H9 (cell line): ENCODE measurements at regions not wholly inside any gene's neighbourhood (a gene's known extent, or its start where the extent isn't known, plus 50 kb on each side); places are given as distances from the start of the nearest gene placed in this dataset.

Source experiments
- DNase-seq: peaks from one replicate; pipeline ENCODE4 v3.0.0-alpha.2; 2017
- H2AFZ ChIP-seq: one replicate; pipeline ENCODE4 v1.6.1; 2013; ENCODE audit warnings: mild to moderate bottlenecking, low read length, control low read depth, moderate library complexity
- H2AK5ac ChIP-seq: 2 replicates; pipeline ENCODE4 v1.6.1; 2013; ENCODE audit warnings: low read length, control low read depth, mixed read lengths; ENCODE audit not compliant: insufficient read length
- H2BK120ac ChIP-seq: one replicate; pipeline ENCODE4 v1.6.1; 2013; ENCODE audit warnings: low read depth, mild to moderate bottlenecking, low read length, control low read depth, inconsistent platforms; ENCODE audit not compliant: poor library complexity, severe bottlenecking
- H2BK12ac ChIP-seq: 2 replicates; pipeline ENCODE4 v1.6.1; 2013; ENCODE audit warnings: low read length, control low read depth, mixed read lengths, low read depth; ENCODE audit not compliant: insufficient read length
- H2BK15ac ChIP-seq: 2 replicates; pipeline ENCODE4 v1.6.1; 2013; ENCODE audit warnings: low read depth, low read length, control low read depth
- H2BK20ac ChIP-seq: one replicate; pipeline ENCODE4 v1.6.1; 2013; ENCODE audit warnings: low read depth, mild to moderate bottlenecking, low read length, control low read depth, inconsistent platforms; ENCODE audit not compliant: poor library complexity, severe bottlenecking
- H2BK5ac ChIP-seq: 2 replicates; pipeline ENCODE4 v1.6.1; 2013; ENCODE audit warnings: low read length, control low read depth, mixed read lengths; ENCODE audit not compliant: insufficient read length
- H3K14ac ChIP-seq: 2 replicates; pipeline ENCODE4 v1.6.1; 2013; ENCODE audit warnings: low read length, control low read depth; ENCODE audit not compliant: insufficient read depth
- H3K18ac ChIP-seq: 2 replicates; pipeline ENCODE4 v1.6.1; 2013; ENCODE audit warnings: low read depth, mild to moderate bottlenecking, mixed read lengths, low read length, control low read depth; ENCODE audit not compliant: insufficient read length
- H3K23ac ChIP-seq: 2 replicates; pipeline ENCODE4 v1.6.1; 2013; ENCODE audit warnings: low read length, control low read depth, mixed read lengths, low read depth; ENCODE audit not compliant: insufficient read length
- H3K23me2 ChIP-seq: 2 replicates; pipeline ENCODE4 v1.6.1; 2013; ENCODE audit warnings: low read depth, mild to moderate bottlenecking, mixed read lengths, low read length, control low read depth; ENCODE audit not compliant: insufficient read length, poor library complexity, severe bottlenecking
- H3K27ac ChIP-seq: 2 replicates; pipeline ENCODE4 v1.5.1; 2013; ENCODE audit warnings: low read length, control low read depth, mixed read lengths, low read depth; ENCODE audit not compliant: insufficient read length
- H3K27me3 ChIP-seq: 2 replicates; pipeline ENCODE4 v1.6.1; 2013; ENCODE audit warnings: low read length, control low read depth, inconsistent platforms; ENCODE audit not compliant: insufficient read depth
- H3K4ac ChIP-seq: 2 replicates; pipeline ENCODE4 v1.6.1; 2013; ENCODE audit warnings: low read depth, mild to moderate bottlenecking, control low read depth, inconsistent platforms, low read length, moderate library complexity
- H3K4me1 ChIP-seq: 2 replicates; pipeline ENCODE4 v1.6.1; 2013; ENCODE audit warnings: low read length, control low read depth, inconsistent platforms; ENCODE audit not compliant: insufficient read depth
- H3K4me2 ChIP-seq: 2 replicates; pipeline ENCODE4 v1.6.1; 2013; ENCODE audit warnings: low read length, control low read depth, mixed read lengths; ENCODE audit not compliant: insufficient read length, insufficient read depth
- H3K56ac ChIP-seq: 2 replicates; pipeline ENCODE4 v1.6.1; 2013; ENCODE audit warnings: low read depth, mild to moderate bottlenecking, mixed read lengths, low read length, control low read depth; ENCODE audit not compliant: insufficient read length
- H3K79me1 ChIP-seq: 2 replicates; pipeline ENCODE4 v1.6.1; 2013; ENCODE audit warnings: low read depth, mild to moderate bottlenecking, moderate library complexity, low read length, control low read depth, inconsistent platforms; ENCODE audit not compliant: insufficient read depth, poor library complexity, severe bottlenecking
- H3K79me2 ChIP-seq: 2 replicates; pipeline ENCODE4 v1.6.1; 2013; ENCODE audit warnings: low read length, control low read depth, inconsistent platforms; ENCODE audit not compliant: insufficient read depth
- H3K9ac ChIP-seq: 2 replicates; pipeline ENCODE4 v1.6.1; 2013; ENCODE audit warnings: low read length, control low read depth, mixed read lengths; ENCODE audit not compliant: insufficient read length; ENCODE audit errors: extremely low read depth
- H3K9me3 ChIP-seq: one replicate; pipeline ENCODE4 v1.6.1; 2013; ENCODE audit warnings: low read depth, low read length, inconsistent platforms; ENCODE audit not compliant: control insufficient read depth
- H3T11ph ChIP-seq: one replicate; pipeline ENCODE4 v1.6.1; 2013; ENCODE audit warnings: mild to moderate bottlenecking, low read length, control low read depth, inconsistent platforms
- H4K20me1 ChIP-seq: one replicate; pipeline ENCODE4 v1.6.1; 2013; ENCODE audit not compliant: control insufficient read depth, insufficient read length, insufficient read depth
- H4K5ac ChIP-seq: 2 replicates; pipeline ENCODE4 v1.6.1; 2013; ENCODE audit warnings: low read depth, mild to moderate bottlenecking, mixed read lengths, low read length, control low read depth; ENCODE audit not compliant: insufficient read length
- H4K8ac ChIP-seq: replicated peaks from 2 replicates; pipeline ENCODE4 v1.6.1; 2013; ENCODE audit warnings: low read length, control low read depth, mixed read lengths, low read depth; ENCODE audit not compliant: insufficient read length
- H4K91ac ChIP-seq: 2 replicates; pipeline ENCODE4 v1.6.1; 2013; ENCODE audit warnings: low read depth, mild to moderate bottlenecking, moderate library complexity, mixed read lengths, low read length, control low read depth; ENCODE audit not compliant: insufficient read length
- H3K27ac Mint-ChIP-seq, 3 experiments: 2 replicates in 2 of 3; 3 replicates in 1 of 3; pipeline ENCODE4 v1.8.0; 2020 to 2021; ENCODE audit warnings: mixed read lengths in 3 of 3, mild to moderate bottlenecking in 1 of 3, moderate library complexity in 1 of 3
- H3K27me3 Mint-ChIP-seq: 2 replicates; pipeline ENCODE4 v1.8.0; 2021; ENCODE audit warnings: low read depth, mild to moderate bottlenecking, moderate library complexity, mixed read lengths
- H3K36me3 Mint-ChIP-seq, 3 experiments: 2 replicates in 2 of 3; 3 replicates in 1 of 3; pipeline ENCODE4 v1.8.0; 2020 to 2021; ENCODE audit warnings: low read depth in 3 of 3, mixed read lengths in 3 of 3; ENCODE audit not compliant: insufficient read depth in 1 of 3
- H3K4me1 Mint-ChIP-seq, 2 experiments: 2 replicates each; pipeline ENCODE4 v1.8.0; 2020; ENCODE audit warnings: mixed read lengths in 2 of 2
- H3K4me3 Mint-ChIP-seq, 2 experiments: 2 replicates in 1 of 2; 3 replicates in 1 of 2; pipeline ENCODE4 v1.8.0; 2020 to 2021; ENCODE audit warnings: mild to moderate bottlenecking in 2 of 2, mixed read lengths in 2 of 2, moderate library complexity in 1 of 2
- H3K9me3 Mint-ChIP-seq, 2 experiments: 2 replicates in 1 of 2; 3 replicates in 1 of 2; pipeline ENCODE4 v1.8.0; 2020; ENCODE audit warnings: mild to moderate bottlenecking in 2 of 2, mixed read lengths in 2 of 2, moderate library complexity in 1 of 2
- CTCF ChIP-seq: fragments of 200-600 bp; sonication (generic); conservative IDR thresholded peaks from 3 replicates; pipeline ENCODE4 v1.8.0; 2021; ENCODE audit warnings: antibody characterized with exemption, mild to moderate bottlenecking
- WGBS: extraction: QIAGEN DNeasy Blood & Tissue Kit; methylation state at CpG from one replicate; pipeline ENCODE4 v1.1.7; 2013; ENCODE audit warnings: missing lambda C conversion rate, low lambda C conversion rate, mixed read lengths; ENCODE audit not compliant: insufficient read length; ENCODE audit errors: extremely low coverage; 5-methylcytosine and 5-hydroxymethylcytosine counted together

- no peak overlapping the region for H3K4ac ChIP-seq
- H3K23me2 ChIP-seq, result no peaks in the 10 kb centered on the region
- H4K5ac ChIP-seq, result no peak overlapping the region
- no peaks in the 10 kb centered on the region for H3K27me3 Mint-ChIP-seq
- peaks cover 7% of the 10 kb centered on the region; the same call in 1 of the 2 replicates for H3K4me1 ChIP-seq
- no peak overlapping the region for H4K8ac ChIP-seq
- no peak overlapping the region for H2BK120ac ChIP-seq
- no peaks in the 10 kb centered on the region for H3K36me3 Mint-ChIP-seq
- no peaks in the 10 kb centered on the region for H3K27me3 ChIP-seq
- H3K27ac Mint-ChIP-seq, result no peak overlapping the region
- no peak overlapping the region for H3K4me2 ChIP-seq
- TF ChIP-seq CTCF, result no peak
- H3T11ph ChIP-seq, result no peak overlapping the region
- no peak overlapping the region for H2BK5ac ChIP-seq
- H4K91ac ChIP-seq, result no peak overlapping the region
- no peak overlapping the region for H3K18ac ChIP-seq
- H3K4me1 Mint-ChIP-seq, result peaks cover 6 to 10% of the 10 kb centered on the region in 2 experiments
- H3K14ac ChIP-seq, result no peak overlapping the region
- no peaks in the 10 kb centered on the region for H3K9me3 ChIP-seq
- H3K9ac ChIP-seq, result no peak overlapping the region
- no peak overlapping the region for H2BK15ac ChIP-seq
- no peak overlapping the region for H2BK20ac ChIP-seq
- no CpG with 5 or more reads among the region's 6 CpGs for WGBS
- H3K9me3 Mint-ChIP-seq, result no peaks in the 10 kb centered on the region
- no peak overlapping the region for H3K56ac ChIP-seq
- no peak overlapping the region for H3K4me3 Mint-ChIP-seq
- H3K27ac ChIP-seq, result no peak overlapping the region
- H2BK12ac ChIP-seq, result no peak overlapping the region
- no peak overlapping the region for H3K23ac ChIP-seq
- H3K79me1 ChIP-seq, result no peaks in the 10 kb centered on the region
- no peak for DNase-seq
- H3K79me2 ChIP-seq, result no peaks in the 10 kb centered on the region
- H4K20me1 ChIP-seq, result no peaks in the 10 kb centered on the region
- no peak overlapping the region for H2AK5ac ChIP-seq
- no peak overlapping the region for H2AFZ ChIP-seq
These were observed 68.5 kb upstream of the NAA35 start for GRCh38 chr9:85872463-85872862.
